Ishikawa (cell line): ENCODE measurements at regions not wholly inside any gene's neighbourhood (a gene's known extent, or its start where the extent isn't known, plus 50 kb on each side); places are given as distances from the start of the nearest gene placed in this dataset.

Experiments
- CEBPB ChIP-seq: IDR thresholded peaks from 2 replicates; pipeline ENCODE4 v1.6.1; 2012
- EGR1 ChIP-seq: IDR thresholded peaks from 2 replicates; pipeline ENCODE4 v1.6.1; 2012
- NFIC ChIP-seq: IDR thresholded peaks from 2 replicates; pipeline ENCODE4 v1.6.1; 2012
- RAD21 ChIP-seq: IDR thresholded peaks from 2 replicates; pipeline ENCODE4 v1.6.1; 2012; ENCODE audit warnings: low read depth
- TAF1 ChIP-seq: IDR thresholded peaks from 2 replicates; pipeline ENCODE4 v1.6.1; 2012; ENCODE audit warnings: low read depth, mild to moderate bottlenecking
- TEAD4 ChIP-seq: IDR thresholded peaks from 2 replicates; pipeline ENCODE4 v1.6.1; 2012
- YY1 ChIP-seq: IDR thresholded peaks from 2 replicates; pipeline ENCODE4 v1.6.1; 2012; ENCODE audit warnings: low read depth
- ZBTB7A ChIP-seq: IDR thresholded peaks from 2 replicates; pipeline ENCODE4 v1.6.1; 2012; ENCODE audit warnings: low read depth
- TF ChIP-seq, protein P1 (sequence below): IDR thresholded peaks from 2 replicates; pipeline ENCODE4 v1.6.1; 2012
- TF ChIP-seq, protein P2 (sequence below): IDR thresholded peaks from 2 replicates; pipeline ENCODE4 v1.6.1; 2012
- TF ChIP-seq, protein P3 (sequence below): IDR thresholded peaks from 2 replicates; pipeline ENCODE4 v1.6.1; 2012; ENCODE audit warnings: low read depth, mild to moderate bottlenecking

DNA sequence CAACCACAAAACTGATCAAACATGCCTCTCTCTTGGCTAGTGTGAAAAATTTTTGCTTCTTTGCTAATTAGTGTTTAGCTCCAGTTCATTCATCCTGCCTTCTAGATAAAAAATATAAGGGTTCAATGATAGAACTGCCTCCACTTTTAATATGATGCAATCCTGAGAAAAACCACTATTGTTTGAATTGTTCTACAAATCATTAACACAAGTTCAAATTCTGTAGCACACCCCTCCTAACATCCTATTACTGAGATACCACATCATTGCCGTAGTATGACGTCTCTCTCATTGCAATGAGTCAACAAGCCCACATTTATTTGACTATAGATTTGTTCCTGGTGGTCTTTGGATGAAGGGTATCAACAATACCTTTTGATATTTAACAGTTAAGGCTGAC is 365.8 kb upstream of the OPRM1 start:
- TF ChIP-seq, protein P1, sequence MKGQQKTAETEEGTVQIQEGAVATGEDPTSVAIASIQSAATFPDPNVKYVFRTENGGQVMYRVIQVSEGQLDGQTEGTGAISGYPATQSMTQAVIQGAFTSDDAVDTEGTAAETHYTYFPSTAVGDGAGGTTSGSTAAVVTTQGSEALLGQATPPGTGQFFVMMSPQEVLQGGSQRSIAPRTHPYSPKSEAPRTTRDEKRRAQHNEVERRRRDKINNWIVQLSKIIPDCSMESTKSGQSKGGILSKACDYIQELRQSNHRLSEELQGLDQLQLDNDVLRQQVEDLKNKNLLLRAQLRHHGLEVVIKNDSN = no peak
- TF ChIP-seq, protein P2, sequence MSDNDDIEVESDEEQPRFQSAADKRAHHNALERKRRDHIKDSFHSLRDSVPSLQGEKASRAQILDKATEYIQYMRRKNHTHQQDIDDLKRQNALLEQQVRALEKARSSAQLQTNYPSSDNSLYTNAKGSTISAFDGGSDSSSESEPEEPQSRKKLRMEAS = no peak
- TF ChIP-seq, protein P3, sequence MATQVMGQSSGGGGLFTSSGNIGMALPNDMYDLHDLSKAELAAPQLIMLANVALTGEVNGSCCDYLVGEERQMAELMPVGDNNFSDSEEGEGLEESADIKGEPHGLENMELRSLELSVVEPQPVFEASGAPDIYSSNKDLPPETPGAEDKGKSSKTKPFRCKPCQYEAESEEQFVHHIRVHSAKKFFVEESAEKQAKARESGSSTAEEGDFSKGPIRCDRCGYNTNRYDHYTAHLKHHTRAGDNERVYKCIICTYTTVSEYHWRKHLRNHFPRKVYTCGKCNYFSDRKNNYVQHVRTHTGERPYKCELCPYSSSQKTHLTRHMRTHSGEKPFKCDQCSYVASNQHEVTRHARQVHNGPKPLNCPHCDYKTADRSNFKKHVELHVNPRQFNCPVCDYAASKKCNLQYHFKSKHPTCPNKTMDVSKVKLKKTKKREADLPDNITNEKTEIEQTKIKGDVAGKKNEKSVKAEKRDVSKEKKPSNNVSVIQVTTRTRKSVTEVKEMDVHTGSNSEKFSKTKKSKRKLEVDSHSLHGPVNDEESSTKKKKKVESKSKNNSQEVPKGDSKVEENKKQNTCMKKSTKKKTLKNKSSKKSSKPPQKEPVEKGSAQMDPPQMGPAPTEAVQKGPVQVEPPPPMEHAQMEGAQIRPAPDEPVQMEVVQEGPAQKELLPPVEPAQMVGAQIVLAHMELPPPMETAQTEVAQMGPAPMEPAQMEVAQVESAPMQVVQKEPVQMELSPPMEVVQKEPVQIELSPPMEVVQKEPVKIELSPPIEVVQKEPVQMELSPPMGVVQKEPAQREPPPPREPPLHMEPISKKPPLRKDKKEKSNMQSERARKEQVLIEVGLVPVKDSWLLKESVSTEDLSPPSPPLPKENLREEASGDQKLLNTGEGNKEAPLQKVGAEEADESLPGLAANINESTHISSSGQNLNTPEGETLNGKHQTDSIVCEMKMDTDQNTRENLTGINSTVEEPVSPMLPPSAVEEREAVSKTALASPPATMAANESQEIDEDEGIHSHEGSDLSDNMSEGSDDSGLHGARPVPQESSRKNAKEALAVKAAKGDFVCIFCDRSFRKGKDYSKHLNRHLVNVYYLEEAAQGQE = no peak
- TF ChIP-seq TAF1 = no peak
- no peak for TF ChIP-seq CEBPB
- no peak for TF ChIP-seq ZBTB7A
- no peak for TF ChIP-seq NFIC
- TF ChIP-seq EGR1 = no peak
- TF ChIP-seq YY1 = no peak
- TF ChIP-seq RAD21 = no peak
- no peak for TF ChIP-seq TEAD4
